Esophagus muscularis mucosa (tissue), 4 donors: ENCODE measurements at regions not wholly inside any gene's neighbourhood (a gene's known extent, or its start where the extent isn't known, plus 50 kb on each side); places are given as distances from the start of the nearest gene placed in this dataset.

ENCODE experiments used
- DNase-seq: peaks from one replicate; pipeline ENCODE4 v3.0.0-alpha.2; 2017; ENCODE audit errors: extremely low spot score
- H3K27ac ChIP-seq, 4 donors: fragments of 200-600 bp; sonication (generic); replicated peaks in 1 of 4; 1 replicate in 3 of 4; 2 replicates in 1 of 4; pipeline ENCODE4 v1.5.1; 2016 to 2019; ENCODE audit warnings: mild to moderate bottlenecking in 1 of 4
- H3K27me3 ChIP-seq, 4 donors: fragments of 200-600 bp; sonication (generic); one replicate each; pipeline versions ENCODE4 v1.5.1 to v1.6.0; 2016 to 2019
- H3K36me3 ChIP-seq, 4 donors: fragments of 200-600 bp; sonication (generic); one replicate each; pipeline ENCODE4 v1.5.1; 2016 to 2019
- H3K4me1 ChIP-seq, 4 donors: fragments of 200-600 bp; sonication (generic); one replicate each; pipeline ENCODE4 v1.5.1; 2016 to 2019
- H3K4me3 ChIP-seq, 4 donors: fragments of 200-600 bp; sonication (generic); 1 replicate in 2 of 4; 2 replicates in 2 of 4; pipeline ENCODE4 v1.5.1; 2016 to 2019; ENCODE audit warnings: mild to moderate bottlenecking in 4 of 4, moderate library complexity in 1 of 4
- H3K9me3 ChIP-seq, 4 donors: fragments of 200-600 bp; sonication (generic); 1 replicate in 3 of 4; 2 replicates in 1 of 4; pipeline ENCODE4 v1.5.1; 2016 to 2019
- CTCF ChIP-seq, 3 experiments: fragments of 200-600 bp in 2 of 3; fragments of 450-650 bp in 1 of 3; sonication (generic) in 2 of 3; IDR thresholded peaks; one replicate each; pipeline ENCODE4 v1.5.1; 2017 to 2019; ENCODE audit warnings: antibody characterized with exemption in 3 of 3, mild to moderate bottlenecking in 2 of 3, moderate library complexity in 1 of 3
- EP300 ChIP-seq: sonication (generic); formaldehyde crosslinking; IDR thresholded peaks from one replicate; pipeline ENCODE4 v1.6.1; 2017; ENCODE audit warnings: antibody characterized with exemption
- POLR2A ChIP-seq: fragments of 450-650 bp; IDR thresholded peaks from one replicate; pipeline ENCODE4 v1.6.1; 2017; ENCODE audit warnings: antibody characterized with exemption, moderate library complexity, mild to moderate bottlenecking, low read depth
- POLR2AphosphoS5 ChIP-seq, 2 donors: sonication (generic); formaldehyde crosslinking; IDR thresholded peaks; one replicate each; pipeline ENCODE4 v1.6.1; 2017; ENCODE audit warnings: antibody characterized with exemption in 2 of 2
- WGBS: methylation state at CpG from one replicate; pipeline ENCODE4 v1.1.5; 2018; 5-methylcytosine and 5-hydroxymethylcytosine counted together
- intact Hi-C: fragments of 100-400 bp; cut with DNase I; formaldehyde crosslinking; loops from one replicate; pipeline ENCODE4 v1.15.1; 2023

GRCh38 chr19:28718909-28719308, 494.0 kb downstream of the UQCRFS1 start:
- no peak overlapping the region for H3K27ac ChIP-seq
- DNase-seq = no peak
- H3K27me3 ChIP-seq = peaks cover 0 to 12% (median 0%) of the 10 kb centered on the region in 4 donors
- no peaks in the 10 kb centered on the region for H3K9me3 ChIP-seq
- intact Hi-C loops = no loop called here
- WGBS = 81% methylated on average over 3 of the region's 3 CpGs
- TF ChIP-seq POLR2A (no peak), EP300 (no peak), POLR2AphosphoS5 (IDR thresholded peaks at IDR 0.05) (no peak), CTCF (IDR thresholded peaks at IDR 0.05) (no peak)
- no peak overlapping the region for H3K4me3 ChIP-seq
- no peaks in the 10 kb centered on the region for H3K36me3 ChIP-seq
- no peaks in the 10 kb centered on the region for H3K4me1 ChIP-seq

- H3K27me3 ChIP-seq = peaks cover 0 to 16% (median 0%) of the 10 kb centered on the region in 4 donors
- no peaks in the 10 kb centered on the region for H3K36me3 ChIP-seq
- no peak for DNase-seq
- no peaks in the 10 kb centered on the region for H3K9me3 ChIP-seq
- TF ChIP-seq POLR2A (no peak), POLR2AphosphoS5 (IDR thresholded peaks at IDR 0.05) (no peak), CTCF (IDR thresholded peaks at IDR 0.05) (no peak), EP300 (no peak)
- H3K4me1 ChIP-seq = no peaks in the 10 kb centered on the region
- intact Hi-C loops = no loop called here
- H3K4me3 ChIP-seq = no peak overlapping the region
- H3K27ac ChIP-seq = no peak overlapping the region
- WGBS = 80% methylated on average over 3 of the region's 3 CpGs
Observed at GRCh38 chr19:28715157-28715556, 497.8 kb downstream of the UQCRFS1 start.

- H3K9me3 ChIP-seq = no peaks in the 10 kb centered on the region
- no peak overlapping the region for H3K4me3 ChIP-seq
- H3K27me3 ChIP-seq = peaks cover 0 to 16% (median 0%) of the 10 kb centered on the region in 4 donors
- intact Hi-C loops = loop anchor here (5.0 kb wide), 1 partner anchor 244 kb away; no protein-coding TSS in a partner anchor
- H3K36me3 ChIP-seq = no peaks in the 10 kb centered on the region
- H3K4me1 ChIP-seq = no peaks in the 10 kb centered on the region
- H3K27ac ChIP-seq = no peak overlapping the region
- WGBS = 69% methylated on average over 3 of the region's 3 CpGs
- TF ChIP-seq CTCF (IDR thresholded peaks at IDR 0.05) = no peak
- no peak for TF ChIP-seq POLR2AphosphoS5 (IDR thresholded peaks at IDR 0.05)
- TF ChIP-seq EP300 = no peak
- no peak for DNase-seq
Observed at GRCh38 chr19:28711411-28711810, 501.5 kb downstream of the UQCRFS1 start.

GRCh38 chr19:28710278-28710677, 502.7 kb downstream of the UQCRFS1 start:
- Histone ChIP-seq H3K9me3 (no peaks in the 10 kb centered on the region), H3K36me3 (no peaks in the 10 kb centered on the region), H3K27ac (no peak overlapping the region), H3K4me1 (no peaks in the 10 kb centered on the region), H3K4me3 (no peak overlapping the region), H3K27me3 (peaks cover 0 to 16% (median 0%) of the 10 kb centered on the region in 4 donors)
- intact Hi-C loops = loop anchor here (5.0 kb wide), 1 partner anchor 243 kb away; no protein-coding TSS in a partner anchor
- 5% methylated on average over 3 of the region's 3 CpGs for WGBS
- TF ChIP-seq POLR2A = no peak
- peak; percentile 52 to 62 (median 62) for TF ChIP-seq CTCF (IDR thresholded peaks at IDR 0.05)
- DNase-seq = no peak

GRCh38 chr19:28706693-28707092, 506.3 kb downstream of the UQCRFS1 start:
- H3K4me1 ChIP-seq = no peaks in the 10 kb centered on the region
- H3K4me3 ChIP-seq = no peak overlapping the region
- intact Hi-C loops = loop anchor here (5.0 kb wide), 1 partner anchor 734 kb away; no protein-coding TSS in a partner anchor
- no peaks in the 10 kb centered on the region for H3K27me3 ChIP-seq
- TF ChIP-seq EP300 (no peak), POLR2AphosphoS5 (IDR thresholded peaks at IDR 0.05) (no peak), CTCF (IDR thresholded peaks at IDR 0.05) (no peak), POLR2A (no peak)
- H3K9me3 ChIP-seq = no peaks in the 10 kb centered on the region
- no peaks in the 10 kb centered on the region for H3K36me3 ChIP-seq
- no peak for DNase-seq
- H3K27ac ChIP-seq = no peak overlapping the region
- 91% methylated on average over 2 of the region's 2 CpGs for WGBS
